Loucy (cell line): ENCODE measurements at regions not wholly inside any gene's neighbourhood (a gene's known extent, or its start where the extent isn't known, plus 50 kb on each side); places are given as distances from the start of the nearest gene placed in this dataset.

Experiments
- CTCF ChIP-seq: fragments of 200-600 bp; sonication (generic); conservative IDR thresholded peaks from 2 replicates; pipeline ENCODE4 v1.5.1; 2014; ENCODE audit warnings: mild to moderate bottlenecking, antibody characterized with exemption, low read length
- EZH2phosphoT487 ChIP-seq: fragments of 200-600 bp; IDR thresholded peaks from 2 replicates; pipeline ENCODE4 v1.6.1; 2018; ENCODE audit warnings: antibody characterized with exemption, mild to moderate bottlenecking, moderate library complexity, borderline replicate concordance

- no peak for TF ChIP-seq CTCF
- no peak for TF ChIP-seq EZH2phosphoT487
These were observed 87.5 kb downstream of the RTL6 start for GRCh38 chr22:44410451-44410991.
